ENCODE measurements at regions not wholly inside any gene's neighbourhood (a gene's known extent, or its start where the extent isn't known, plus 50 kb on each side); places are given as distances from the start of the nearest gene placed in this dataset.

GRCh38 chr2:234134496-234134895 is 84.0 kb downstream of the SPP2 start:
- TF ChIP-seq, protein P1, sequence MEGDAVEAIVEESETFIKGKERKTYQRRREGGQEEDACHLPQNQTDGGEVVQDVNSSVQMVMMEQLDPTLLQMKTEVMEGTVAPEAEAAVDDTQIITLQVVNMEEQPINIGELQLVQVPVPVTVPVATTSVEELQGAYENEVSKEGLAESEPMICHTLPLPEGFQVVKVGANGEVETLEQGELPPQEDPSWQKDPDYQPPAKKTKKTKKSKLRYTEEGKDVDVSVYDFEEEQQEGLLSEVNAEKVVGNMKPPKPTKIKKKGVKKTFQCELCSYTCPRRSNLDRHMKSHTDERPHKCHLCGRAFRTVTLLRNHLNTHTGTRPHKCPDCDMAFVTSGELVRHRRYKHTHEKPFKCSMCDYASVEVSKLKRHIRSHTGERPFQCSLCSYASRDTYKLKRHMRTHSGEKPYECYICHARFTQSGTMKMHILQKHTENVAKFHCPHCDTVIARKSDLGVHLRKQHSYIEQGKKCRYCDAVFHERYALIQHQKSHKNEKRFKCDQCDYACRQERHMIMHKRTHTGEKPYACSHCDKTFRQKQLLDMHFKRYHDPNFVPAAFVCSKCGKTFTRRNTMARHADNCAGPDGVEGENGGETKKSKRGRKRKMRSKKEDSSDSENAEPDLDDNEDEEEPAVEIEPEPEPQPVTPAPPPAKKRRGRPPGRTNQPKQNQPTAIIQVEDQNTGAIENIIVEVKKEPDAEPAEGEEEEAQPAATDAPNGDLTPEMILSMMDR (conservative IDR thresholded peaks at IDR 0.05; ENCODE audit: low read depth, low read length) = no peak
- no peak for TF ChIP-seq EZH2 (IDR thresholded peaks at IDR 0.05; ENCODE audit: borderline replicate concordance, low read depth, low read length, poor library complexity, severe bottlenecking)
